H1 (cell line): ENCODE measurements at regions not wholly inside any gene's neighbourhood (a gene's known extent, or its start where the extent isn't known, plus 50 kb on each side); places are given as distances from the start of the nearest gene placed in this dataset.

ENCODE experiments used
- CTCF ChIA-PET: fragments of 300-600 bp; sonication (Branson Sonifier 250); formaldehyde crosslinking; loops from one replicate; lab custom pipeline; 2021; ENCODE audit not compliant: partially characterized antibody; lab: Charles Lee
- POLR2A ChIA-PET: fragments of 300-600 bp; sonication (Branson Sonifier 250); formaldehyde crosslinking; loops from one replicate; lab custom pipeline; 2021; ENCODE audit warnings: inconsistent platforms; ENCODE audit not compliant: partially characterized antibody; lab: Charles Lee
- DNase-seq, 2 experiments: peaks; one replicate each; pipeline versions ENCODE4 v3.0.0 to v3.0.0-alpha.2; 2010 to 2022; ENCODE audit warnings: low spot score in 2 of 2, low read depth in 1 of 2, mixed read lengths in 1 of 2
- FAIRE-seq: peaks from 2 replicates; lab custom pipeline; 2011; peaks lifted over from hg19 to GRCh38; lab: Jason Lieb, UNC
- H2AFZ ChIP-seq: 2 replicates; pipeline ENCODE4 v1.8.1; 2012; ENCODE audit warnings: low read length, inconsistent platforms
- H2AK5ac ChIP-seq: 2 replicates; pipeline ENCODE4 v1.6.1; 2013; ENCODE audit warnings: low read depth, low read length
- H2BK120ac ChIP-seq: replicated peaks from 2 replicates; pipeline ENCODE3; 2013; ENCODE audit warnings: low read depth, low read length, inconsistent platforms
- H2BK12ac ChIP-seq: 2 replicates; pipeline ENCODE4 v1.6.1; 2013; ENCODE audit warnings: low read depth, low read length
- H2BK15ac ChIP-seq: 2 replicates; pipeline ENCODE4 v1.6.1; 2013; ENCODE audit warnings: low read length
- H2BK20ac ChIP-seq: 2 replicates; pipeline ENCODE4 v1.6.1; 2013; ENCODE audit warnings: low read length
- H2BK5ac ChIP-seq: 2 replicates; pipeline ENCODE4 v1.6.1; 2013; ENCODE audit warnings: low read depth, low read length
- H3K14ac ChIP-seq: 2 replicates; pipeline ENCODE4 v1.6.1; 2013; ENCODE audit warnings: inconsistent platforms; ENCODE audit not compliant: insufficient read length
- H3K18ac ChIP-seq: 2 replicates; pipeline ENCODE4 v1.6.1; 2013; ENCODE audit warnings: low read length; ENCODE audit errors: extremely low read depth
- H3K23ac ChIP-seq: 2 replicates; pipeline ENCODE4 v1.6.1; 2013; ENCODE audit warnings: inconsistent platforms; ENCODE audit not compliant: insufficient read length
- H3K23me2 ChIP-seq: 2 replicates; pipeline ENCODE4 v1.6.1; 2013; ENCODE audit warnings: low read depth, low read length
- H3K27ac ChIP-seq: 2 replicates; pipeline ENCODE4 v1.6.1; 2011; ENCODE audit warnings: low read depth, low read length, inconsistent platforms
- H3K27me3 ChIP-seq, 4 experiments: replicated peaks in 1 of 4; 1 replicate in 1 of 4; 2 replicates in 3 of 4; pipeline versions ENCODE4 v1.6.1 to v1.8.1; 2011 to 2013; ENCODE audit warnings: low read length in 3 of 4, mild to moderate bottlenecking in 3 of 4, inconsistent platforms in 2 of 4, mixed read lengths in 2 of 4, moderate library complexity in 1 of 4; ENCODE audit not compliant: control insufficient read depth in 3 of 4, insufficient read depth in 3 of 4; ENCODE audit errors: extremely low read depth in 1 of 4
- H3K36me3 ChIP-seq, 4 experiments: 2 replicates each; pipeline versions ENCODE4 v1.6.1 to v1.8.1; 2011 to 2013; ENCODE audit warnings: mild to moderate bottlenecking in 4 of 4, low read length in 3 of 4, moderate library complexity in 2 of 4, control low read depth in 1 of 4, inconsistent platforms in 1 of 4; ENCODE audit not compliant: insufficient read depth in 4 of 4, control insufficient read depth in 2 of 4
- H3K4ac ChIP-seq: replicated peaks from 2 replicates; pipeline ENCODE3; 2013; ENCODE audit warnings: low read length, low read depth, mixed read lengths, inconsistent platforms; ENCODE audit not compliant: insufficient read length
- H3K4me1 ChIP-seq, 4 experiments: replicated peaks in 1 of 4; 1 replicate in 1 of 4; 2 replicates in 3 of 4; pipeline versions ENCODE4 v1.6.1 to v1.8.1; 2011 to 2013; ENCODE audit warnings: low read length in 3 of 4, inconsistent platforms in 2 of 4, mixed read lengths in 1 of 4; ENCODE audit not compliant: insufficient read depth in 4 of 4, control insufficient read depth in 3 of 4
- H3K4me2 ChIP-seq, 2 experiments: 2 replicates each; pipeline versions ENCODE4 v1.6.1 to v1.8.1; 2011 to 2013; ENCODE audit warnings: low read depth in 2 of 2, low read length in 2 of 2, control low read depth in 1 of 2, inconsistent platforms in 1 of 2, mild to moderate bottlenecking in 1 of 2; ENCODE audit not compliant: insufficient read depth in 1 of 2
- H3K4me3 ChIP-seq, 4 experiments: fragments of 200-600, 300-600 bp in 1 of 4; sonication (generic), shearing (Covaris generic), sonication (Bioruptor Twin) in 1 of 4; 2 replicates each; pipeline versions ENCODE4 v1.5.1 to v1.8.1; 2011 to 2016; ENCODE audit warnings: low read length in 4 of 4, low read depth in 3 of 4, control low read depth in 2 of 4, inconsistent platforms in 2 of 4, mild to moderate bottlenecking in 2 of 4, mixed read lengths in 1 of 4, moderate library complexity in 1 of 4; ENCODE audit not compliant: insufficient read depth in 2 of 4; ENCODE audit errors: extremely low read depth in 1 of 4
- H3K56ac ChIP-seq: replicated peaks from 2 replicates; pipeline ENCODE3; 2013; ENCODE audit warnings: low read depth, mild to moderate bottlenecking, mixed read lengths, low read length, inconsistent platforms; ENCODE audit not compliant: insufficient read length
- H3K79me1 ChIP-seq: 2 replicates; pipeline ENCODE4 v1.6.1; 2013; ENCODE audit warnings: low read depth, low read length, control low read depth
- H3K79me2 ChIP-seq, 2 experiments: 2 replicates each; pipeline versions ENCODE4 v1.6.1 to v1.8.1; 2012 to 2013; ENCODE audit warnings: low read length in 2 of 2, mild to moderate bottlenecking in 2 of 2, inconsistent platforms in 1 of 2; ENCODE audit not compliant: insufficient read depth in 2 of 2, control insufficient read depth in 1 of 2
- H3K9ac ChIP-seq, 4 experiments: replicated peaks in 1 of 4; 1 replicate in 1 of 4; 2 replicates in 3 of 4; pipeline versions ENCODE4 v1.6.1 to v1.8.1; 2011 to 2013; ENCODE audit warnings: low read depth in 3 of 4, low read length in 3 of 4, control low read depth in 2 of 4, mild to moderate bottlenecking in 2 of 4, moderate library complexity in 2 of 4, inconsistent platforms in 1 of 4; ENCODE audit errors: extremely low read depth in 1 of 4
- H3K9me3 ChIP-seq, 2 experiments: 2 replicates each; pipeline versions ENCODE4 v1.6.1 to v1.8.1; 2012 to 2013; ENCODE audit warnings: mild to moderate bottlenecking in 2 of 2, moderate library complexity in 2 of 2, control low read depth in 1 of 2, inconsistent platforms in 1 of 2, low read depth in 1 of 2, low read length in 1 of 2, mixed read lengths in 1 of 2; ENCODE audit not compliant: insufficient read depth in 2 of 2
- H4K20me1 ChIP-seq, 2 experiments: replicated peaks in 1 of 2; 2 replicates each; pipeline versions ENCODE3 to v1.8.1; 2011 to 2013; ENCODE audit warnings: inconsistent platforms in 2 of 2, low read length in 2 of 2, mild to moderate bottlenecking in 1 of 2; ENCODE audit not compliant: insufficient read depth in 2 of 2, control insufficient read depth in 1 of 2
- H4K5ac ChIP-seq: 2 replicates; pipeline ENCODE4 v1.6.1; 2013; ENCODE audit warnings: low read length, low read depth, mixed read lengths, inconsistent platforms; ENCODE audit not compliant: insufficient read length
- H4K8ac ChIP-seq: 2 replicates; pipeline ENCODE4 v1.8.0; 2013; ENCODE audit warnings: mild to moderate bottlenecking, moderate library complexity, low read length, inconsistent platforms; ENCODE audit not compliant: insufficient read depth; ENCODE audit errors: extremely low read depth
- H4K91ac ChIP-seq: replicated peaks from 2 replicates; pipeline ENCODE3; 2013; ENCODE audit warnings: low read length, mixed read lengths, inconsistent platforms; ENCODE audit not compliant: insufficient read length
- CTBP2 ChIP-seq: IDR thresholded peaks from 2 replicates; pipeline ENCODE4 v1.7.0; 2011; ENCODE audit warnings: borderline replicate concordance, mild to moderate bottlenecking, moderate library complexity, mixed read lengths, low read length; ENCODE audit not compliant: insufficient read depth, insufficient read length
- GTF2F1 ChIP-seq: IDR thresholded peaks from 2 replicates; pipeline ENCODE4 v1.6.1; 2012; ENCODE audit warnings: low read depth, low read length, improper control_type of control experiment, borderline replicate concordance
- HDAC2 ChIP-seq, 2 experiments: fragments of 300-600 bp in 1 of 2; sonication (generic) in 1 of 2; IDR thresholded peaks; 2 replicates each; pipeline ENCODE4 v1.6.1; 2011 to 2012; ENCODE audit warnings: low read depth in 2 of 2, low read length in 2 of 2, mild to moderate bottlenecking in 2 of 2, moderate library complexity in 2 of 2, borderline replicate concordance in 1 of 2, inconsistent platforms in 1 of 2
- HDAC6 ChIP-seq: IDR thresholded peaks from one replicate; pipeline ENCODE4 v1.7.1; 2012; ENCODE audit warnings: low read depth, mild to moderate bottlenecking, inconsistent platforms, low read length, moderate library complexity
- JUND ChIP-seq: IDR thresholded peaks from 2 replicates; pipeline ENCODE4 v1.6.1; 2011; ENCODE audit warnings: mild to moderate bottlenecking, improper control_type of control experiment, low read length
- RFX5 ChIP-seq: IDR thresholded peaks from 2 replicates; pipeline ENCODE4 v1.6.1; 2011; ENCODE audit warnings: low read depth, low read length, improper control_type of control experiment, borderline replicate concordance
- SIN3A ChIP-seq, 2 experiments: IDR thresholded peaks in 1 of 2; conservative IDR thresholded peaks in 1 of 2; 2 replicates each; pipeline ENCODE4 v1.6.1; 2011 to 2012; ENCODE audit warnings: low read length in 2 of 2, improper control_type of control experiment in 1 of 2, low read depth in 1 of 2, mild to moderate bottlenecking in 1 of 2
- SRF ChIP-seq: IDR thresholded peaks from 2 replicates; pipeline ENCODE4 v1.6.1; 2011; ENCODE audit warnings: mild to moderate bottlenecking, low read depth, low read length, moderate library complexity
- TAF7 ChIP-seq: optimal IDR thresholded peaks from 2 replicates; pipeline ENCODE3; 2011; ENCODE audit warnings: low read depth, mild to moderate bottlenecking, inconsistent platforms, low read length, moderate library complexity, borderline replicate concordance
- TEAD4 ChIP-seq: IDR thresholded peaks from 2 replicates; pipeline ENCODE4 v1.6.1; 2012; ENCODE audit warnings: low read depth, low read length, inconsistent platforms, mixed read lengths
- WGBS, 2 experiments: shearing (Covaris generic) in 1 of 2; methylation state at CpG; one replicate each; pipeline versions ENCODE4 v1.1.6 to v1.1.7; 2013 to 2015; ENCODE audit warnings: low lambda C conversion rate in 2 of 2, mixed read lengths in 2 of 2, inconsistent platforms in 1 of 2, low coverage in 1 of 2, missing lambda C conversion rate in 1 of 2; ENCODE audit not compliant: insufficient replicate concordance in 2 of 2, insufficient coverage in 1 of 2, insufficient read length in 1 of 2; ENCODE audit errors: extremely low coverage in 1 of 2, missing lambda C conversion rate in 1 of 2; 5-methylcytosine and 5-hydroxymethylcytosine counted together

GRCh38 chr3:162544246-162544645 lies 1047.6 kb downstream of the OTOL1 start:
- Histone ChIP-seq H3K79me2 (no peaks in the 10 kb centered on the region), H3K23me2 (no peaks in the 10 kb centered on the region), H2BK12ac (peak overlapping the region; percentile 40; the same call in 1 of the 2 replicates), H3K4me1 (no peaks in the 10 kb centered on the region), H3K23ac (no peak overlapping the region), H2BK5ac (no peak overlapping the region), H2BK20ac (no peak overlapping the region), H3K4me3 (no peak overlapping the region), H2AK5ac (no peak overlapping the region), H4K20me1 (no peaks in the 10 kb centered on the region), H2BK120ac (no peak overlapping the region), H3K56ac (no peak overlapping the region), H3K14ac (no peak overlapping the region), H3K9me3 (peaks cover 0 to 11% of the 10 kb centered on the region in 2 experiments; a peak in 2 of 4 replicates), H2BK15ac (peak overlapping the region; percentile 36; the same call in 1 of the 2 replicates), H3K9ac (no peak overlapping the region), H3K27ac (no peak overlapping the region), H4K5ac (no peak overlapping the region), H3K4me2 (no peak overlapping the region), H4K91ac (no peak overlapping the region), H3K27me3 (no peaks in the 10 kb centered on the region), H4K8ac (no peak overlapping the region), H3K36me3 (no peaks in the 10 kb centered on the region; a peak in 1 of 8 replicates), H3K79me1 (no peaks in the 10 kb centered on the region), H3K18ac (no peak overlapping the region), H2AFZ (no peak overlapping the region), H3K4ac (no peak overlapping the region)
- 96% methylated on average over 3 of the region's 3 CpGs; no CpG with 5 or more reads in 1 of the 2 experiments for WGBS, 2 experiments
- DNase-seq: no peak
- TF ChIP-seq GTF2F1 (no peak), SIN3A (conservative IDR thresholded peaks at IDR 0.05 in 1 of 2, IDR thresholded peaks at IDR 0.05 in 1 of 2; ENCODE audit: low read depth in 1 of 2, low read length in 2 of 2) (no peak), TAF7 (no peak), SRF (no peak), CTBP2 (no peak), HDAC6 (no peak), HDAC2 (IDR thresholded peaks at IDR 0.05; ENCODE audit: borderline replicate concordance in 1 of 2, low read depth in 2 of 2, low read length in 2 of 2) (no peak), TEAD4 (no peak), JUND (no peak), RFX5 (no peak)
- no peak for FAIRE-seq
- POLR2A ChIA-PET: no interaction called here
- CTCF ChIA-PET: interaction anchor here (1.4 kb wide), 1 partner anchor 12 kb away, joined by 3 read pairs; no protein-coding TSS in a partner anchor
